HL-60 (cell line): ENCODE measurements at regions not wholly inside any gene's neighbourhood (a gene's known extent, or its start where the extent isn't known, plus 50 kb on each side); places are given as distances from the start of the nearest gene placed in this dataset.

Experiments used
- DNase-seq, 2 experiments: peaks; one replicate each; pipeline ENCODE4 v3.0.0-alpha.2; 2010 to 2020; ENCODE audit warnings: low read depth in 1 of 2, low spot score in 1 of 2
- H3K27ac ChIP-seq: fragments of 250-450 bp; sonication (Bioruptor Pico); replicated peaks from 2 replicates; pipeline ENCODE4 v1.5.1; 2020; ENCODE audit warnings: mild to moderate bottlenecking, moderate library complexity
- H3K27me3 ChIP-seq: fragments of 250-450 bp; sonication (Bioruptor Pico); 2 replicates; pipeline ENCODE4 v1.5.1; 2021; ENCODE audit warnings: mild to moderate bottlenecking, moderate library complexity; ENCODE audit not compliant: insufficient read depth, poor library complexity, severe bottlenecking
- H3K4me3 ChIP-seq: replicated peaks from 2 replicates; pipeline ENCODE4 v1.5.1; 2011; ENCODE audit warnings: mild to moderate bottlenecking, control low read depth, low read length; ENCODE audit not compliant: insufficient read depth
- GABPA ChIP-seq: IDR thresholded peaks from 2 replicates; pipeline ENCODE4 v1.6.1; 2012; ENCODE audit warnings: low read depth
- POLR2AphosphoS5 ChIP-seq: IDR thresholded peaks from 2 replicates; pipeline ENCODE4 v1.6.1; 2012; ENCODE audit warnings: low read depth
- SPI1 ChIP-seq: IDR thresholded peaks from 2 replicates; pipeline ENCODE4 v1.6.1; 2012; ENCODE audit warnings: low read depth, mild to moderate bottlenecking, borderline replicate concordance
- TF ChIP-seq, protein P1 (sequence below): IDR thresholded peaks from one replicate; pipeline ENCODE4 v1.5.1; 2011; ENCODE audit warnings: low read length, control low read depth, inconsistent platforms; ENCODE audit not compliant: insufficient read depth
- TF ChIP-seq, protein P2 (sequence below): IDR thresholded peaks from 2 replicates; pipeline ENCODE4 v1.6.1; 2012; ENCODE audit warnings: low read depth; ENCODE audit not compliant: insufficient replicate concordance

DNA sequence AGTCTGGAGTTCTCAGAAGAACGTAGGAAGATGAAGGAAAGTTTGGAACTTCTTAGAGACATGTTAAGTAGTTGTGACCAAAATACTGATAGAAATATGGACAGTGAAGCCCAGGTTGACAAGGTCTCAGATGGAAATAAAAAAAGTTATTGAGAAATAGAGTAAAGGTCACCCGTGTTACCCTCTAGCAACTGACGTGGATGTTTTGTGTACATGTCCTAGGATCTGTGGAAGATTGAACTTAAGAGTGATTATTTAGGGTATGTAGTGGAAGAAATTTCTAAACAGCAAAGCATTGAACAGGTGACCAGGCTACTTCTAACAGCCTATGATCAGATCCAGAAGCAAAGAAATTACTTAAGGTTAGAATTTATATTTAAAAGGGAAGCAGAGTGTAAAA, 1020.4 kb downstream of the FSTL5 start:
- no peak for DNase-seq
- no peak overlapping the region for H3K27ac ChIP-seq
- no peaks in the 10 kb centered on the region for H3K27me3 ChIP-seq
- H3K4me3 ChIP-seq = no peak overlapping the region
- TF ChIP-seq, protein P1, sequence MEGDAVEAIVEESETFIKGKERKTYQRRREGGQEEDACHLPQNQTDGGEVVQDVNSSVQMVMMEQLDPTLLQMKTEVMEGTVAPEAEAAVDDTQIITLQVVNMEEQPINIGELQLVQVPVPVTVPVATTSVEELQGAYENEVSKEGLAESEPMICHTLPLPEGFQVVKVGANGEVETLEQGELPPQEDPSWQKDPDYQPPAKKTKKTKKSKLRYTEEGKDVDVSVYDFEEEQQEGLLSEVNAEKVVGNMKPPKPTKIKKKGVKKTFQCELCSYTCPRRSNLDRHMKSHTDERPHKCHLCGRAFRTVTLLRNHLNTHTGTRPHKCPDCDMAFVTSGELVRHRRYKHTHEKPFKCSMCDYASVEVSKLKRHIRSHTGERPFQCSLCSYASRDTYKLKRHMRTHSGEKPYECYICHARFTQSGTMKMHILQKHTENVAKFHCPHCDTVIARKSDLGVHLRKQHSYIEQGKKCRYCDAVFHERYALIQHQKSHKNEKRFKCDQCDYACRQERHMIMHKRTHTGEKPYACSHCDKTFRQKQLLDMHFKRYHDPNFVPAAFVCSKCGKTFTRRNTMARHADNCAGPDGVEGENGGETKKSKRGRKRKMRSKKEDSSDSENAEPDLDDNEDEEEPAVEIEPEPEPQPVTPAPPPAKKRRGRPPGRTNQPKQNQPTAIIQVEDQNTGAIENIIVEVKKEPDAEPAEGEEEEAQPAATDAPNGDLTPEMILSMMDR = no peak
- TF ChIP-seq POLR2AphosphoS5 = no peak
- no peak for TF ChIP-seq SPI1
- TF ChIP-seq GABPA = no peak

DNA sequence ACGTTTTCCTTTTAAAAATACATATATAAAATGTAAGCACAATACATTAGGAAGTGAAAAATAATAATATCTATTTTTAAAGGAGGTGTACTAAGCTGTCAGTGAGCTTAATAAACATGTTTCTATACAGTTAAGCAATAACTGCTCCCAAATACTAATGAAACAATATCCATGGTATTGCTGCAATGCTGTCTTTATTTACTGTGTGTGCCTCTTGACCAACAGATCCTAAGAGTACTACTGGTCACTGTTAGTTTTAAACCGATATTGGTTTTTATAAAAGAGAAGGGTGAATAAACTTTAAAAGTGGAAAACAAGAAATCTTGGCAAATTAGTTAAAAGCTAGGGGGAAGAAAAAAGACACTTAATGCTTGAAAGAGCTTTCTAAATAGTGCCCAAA, 1029.0 kb downstream of the FSTL5 start:
- no peak overlapping the region for H3K27ac ChIP-seq
- TF ChIP-seq, protein P1 = no peak
- no peak for TF ChIP-seq POLR2AphosphoS5
- TF ChIP-seq, protein P2, sequence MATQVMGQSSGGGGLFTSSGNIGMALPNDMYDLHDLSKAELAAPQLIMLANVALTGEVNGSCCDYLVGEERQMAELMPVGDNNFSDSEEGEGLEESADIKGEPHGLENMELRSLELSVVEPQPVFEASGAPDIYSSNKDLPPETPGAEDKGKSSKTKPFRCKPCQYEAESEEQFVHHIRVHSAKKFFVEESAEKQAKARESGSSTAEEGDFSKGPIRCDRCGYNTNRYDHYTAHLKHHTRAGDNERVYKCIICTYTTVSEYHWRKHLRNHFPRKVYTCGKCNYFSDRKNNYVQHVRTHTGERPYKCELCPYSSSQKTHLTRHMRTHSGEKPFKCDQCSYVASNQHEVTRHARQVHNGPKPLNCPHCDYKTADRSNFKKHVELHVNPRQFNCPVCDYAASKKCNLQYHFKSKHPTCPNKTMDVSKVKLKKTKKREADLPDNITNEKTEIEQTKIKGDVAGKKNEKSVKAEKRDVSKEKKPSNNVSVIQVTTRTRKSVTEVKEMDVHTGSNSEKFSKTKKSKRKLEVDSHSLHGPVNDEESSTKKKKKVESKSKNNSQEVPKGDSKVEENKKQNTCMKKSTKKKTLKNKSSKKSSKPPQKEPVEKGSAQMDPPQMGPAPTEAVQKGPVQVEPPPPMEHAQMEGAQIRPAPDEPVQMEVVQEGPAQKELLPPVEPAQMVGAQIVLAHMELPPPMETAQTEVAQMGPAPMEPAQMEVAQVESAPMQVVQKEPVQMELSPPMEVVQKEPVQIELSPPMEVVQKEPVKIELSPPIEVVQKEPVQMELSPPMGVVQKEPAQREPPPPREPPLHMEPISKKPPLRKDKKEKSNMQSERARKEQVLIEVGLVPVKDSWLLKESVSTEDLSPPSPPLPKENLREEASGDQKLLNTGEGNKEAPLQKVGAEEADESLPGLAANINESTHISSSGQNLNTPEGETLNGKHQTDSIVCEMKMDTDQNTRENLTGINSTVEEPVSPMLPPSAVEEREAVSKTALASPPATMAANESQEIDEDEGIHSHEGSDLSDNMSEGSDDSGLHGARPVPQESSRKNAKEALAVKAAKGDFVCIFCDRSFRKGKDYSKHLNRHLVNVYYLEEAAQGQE = no peak
- TF ChIP-seq SPI1 = no peak
- no peak for TF ChIP-seq GABPA
- DNase-seq = no peak

DNA sequence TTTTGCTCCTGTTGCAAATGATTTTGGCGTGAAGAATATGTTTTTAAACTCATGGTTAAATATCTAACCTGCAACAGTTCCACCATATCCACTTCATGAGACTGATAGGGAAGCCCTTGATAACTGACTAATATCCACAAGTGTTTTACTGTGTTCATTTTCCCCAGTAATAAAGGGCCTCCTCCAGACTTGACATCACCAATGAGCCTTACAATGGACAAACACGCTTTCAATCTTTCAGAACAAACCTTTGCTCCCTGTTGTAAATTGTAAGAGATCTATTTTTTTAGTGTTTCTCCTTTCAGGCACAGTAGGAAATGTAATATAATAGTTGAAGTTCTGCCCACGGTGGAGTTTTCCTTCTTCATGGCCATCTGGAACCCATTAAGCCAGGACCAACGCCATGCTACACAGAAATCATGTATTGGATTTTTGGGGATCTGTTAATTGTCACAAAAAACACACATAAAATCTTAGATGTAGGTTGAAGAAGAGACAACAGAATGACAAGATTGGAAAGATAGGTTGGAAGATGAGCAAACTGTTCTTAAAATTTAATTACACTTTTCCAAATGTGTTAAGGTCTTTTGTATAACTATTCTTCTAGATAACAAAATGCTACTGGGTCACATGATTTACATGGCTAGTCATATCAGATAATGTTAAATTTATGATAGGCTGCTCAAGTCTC, 1030.1 kb downstream of the FSTL5 start:
- Histone ChIP-seq H3K27ac (no peak overlapping the region), H3K27me3 (no peaks in the 10 kb centered on the region), H3K4me3 (no peak overlapping the region)
- TF ChIP-seq SPI1 (no peak), GABPA (no peak), POLR2AphosphoS5 (no peak)
- TF ChIP-seq, protein P2 = no peak
- TF ChIP-seq, protein P1 = no peak
- no peak for DNase-seq

More for the DNA sequence above, 1029.0 kb downstream of the FSTL5 start:
- Histone ChIP-seq H3K27me3 (no peaks in the 10 kb centered on the region), H3K4me3 (no peak overlapping the region)
